GM18870 (cell line): ENCODE measurements at regions not wholly inside any gene's neighbourhood (a gene's known extent, or its start where the extent isn't known, plus 50 kb on each side); places are given as distances from the start of the nearest gene placed in this dataset.

Experiments used
- ATAC-seq: cut with Tn5 transposase; IDR thresholded peaks from one replicate; pipeline ENCODE4 v1.9.1; 2021; ENCODE audit warnings: moderate library complexity; ENCODE audit not compliant: unreplicated experiment

DNA sequence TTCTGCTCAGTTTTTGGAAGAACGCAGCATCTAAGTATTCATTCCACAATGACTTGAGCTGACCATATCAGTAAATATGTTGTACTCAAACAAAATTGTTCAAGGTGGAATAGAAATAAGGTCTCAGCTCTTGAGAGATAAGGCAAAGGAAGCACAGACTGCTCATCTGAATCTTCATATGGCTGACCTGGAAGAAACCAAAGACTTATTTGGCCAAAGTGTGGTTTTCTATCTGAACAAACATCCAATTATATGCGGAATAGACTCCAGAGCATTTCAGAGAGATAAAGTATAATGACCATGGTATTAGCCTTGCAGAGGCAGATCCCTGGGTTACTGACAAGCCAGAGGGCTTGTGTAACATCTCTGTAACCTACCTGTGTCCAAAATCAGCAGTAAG, 308.7 kb downstream of the CD83 start:
- ATAC-seq: no peak

DNA sequence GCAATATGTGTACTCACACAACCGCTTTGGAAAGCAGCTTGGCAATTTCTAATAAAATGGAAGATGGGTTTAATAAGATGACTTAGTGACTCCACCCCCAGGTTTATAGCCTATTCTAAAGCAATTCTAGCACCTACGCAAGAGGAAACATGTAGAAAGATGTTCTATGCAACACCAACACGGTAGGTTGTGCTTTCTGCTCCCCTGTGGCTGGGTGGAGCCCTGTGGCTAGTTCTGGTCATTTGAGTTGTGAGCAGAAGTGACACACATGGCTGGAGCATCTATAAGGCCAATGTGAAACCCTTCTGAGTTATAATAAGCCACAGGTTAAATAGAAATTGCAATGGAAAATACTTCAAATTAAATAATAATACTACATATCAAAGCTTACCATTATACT, 310.7 kb downstream of the CD83 start:
- ATAC-seq: no peak

DNA sequence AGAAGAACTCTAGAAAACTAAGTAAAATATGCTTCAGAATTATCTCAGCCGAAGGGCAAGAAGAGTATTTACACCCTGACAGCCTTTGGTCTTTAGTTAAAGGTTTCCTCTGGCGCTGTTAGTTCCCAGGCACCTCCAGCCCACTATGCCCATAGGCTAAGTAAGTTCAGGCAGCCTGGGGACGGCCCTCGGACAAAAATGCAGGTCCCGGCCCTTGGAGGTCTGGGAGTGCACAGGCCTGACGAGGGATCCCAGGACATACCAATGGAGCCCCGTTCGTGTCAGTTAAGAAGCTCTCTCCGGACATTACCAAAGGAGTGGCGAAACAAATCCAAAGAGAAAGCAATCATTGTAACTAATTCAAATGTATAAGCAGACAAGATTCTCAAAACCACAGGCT, 311.8 kb downstream of the CD83 start:
- no peak for ATAC-seq

DNA sequence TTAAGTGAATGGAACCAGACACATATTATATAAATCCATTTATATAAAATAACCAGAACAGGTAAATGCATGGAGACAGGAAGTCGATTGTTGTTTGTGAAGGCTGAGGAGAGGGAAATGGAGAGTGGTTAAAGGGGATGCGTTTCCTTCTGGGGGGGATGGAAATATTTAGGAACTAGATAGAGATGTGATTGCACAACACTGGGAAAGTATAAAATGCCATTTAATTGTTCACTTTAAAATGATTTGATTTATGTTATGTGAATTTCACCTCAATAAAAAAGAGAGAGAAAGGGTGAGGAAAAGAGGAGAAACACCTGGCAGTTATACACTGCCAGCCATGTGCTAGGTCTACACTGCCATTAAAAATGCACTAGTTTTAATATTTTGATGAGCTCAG, 312.6 kb downstream of the CD83 start:
- no peak for ATAC-seq

DNA sequence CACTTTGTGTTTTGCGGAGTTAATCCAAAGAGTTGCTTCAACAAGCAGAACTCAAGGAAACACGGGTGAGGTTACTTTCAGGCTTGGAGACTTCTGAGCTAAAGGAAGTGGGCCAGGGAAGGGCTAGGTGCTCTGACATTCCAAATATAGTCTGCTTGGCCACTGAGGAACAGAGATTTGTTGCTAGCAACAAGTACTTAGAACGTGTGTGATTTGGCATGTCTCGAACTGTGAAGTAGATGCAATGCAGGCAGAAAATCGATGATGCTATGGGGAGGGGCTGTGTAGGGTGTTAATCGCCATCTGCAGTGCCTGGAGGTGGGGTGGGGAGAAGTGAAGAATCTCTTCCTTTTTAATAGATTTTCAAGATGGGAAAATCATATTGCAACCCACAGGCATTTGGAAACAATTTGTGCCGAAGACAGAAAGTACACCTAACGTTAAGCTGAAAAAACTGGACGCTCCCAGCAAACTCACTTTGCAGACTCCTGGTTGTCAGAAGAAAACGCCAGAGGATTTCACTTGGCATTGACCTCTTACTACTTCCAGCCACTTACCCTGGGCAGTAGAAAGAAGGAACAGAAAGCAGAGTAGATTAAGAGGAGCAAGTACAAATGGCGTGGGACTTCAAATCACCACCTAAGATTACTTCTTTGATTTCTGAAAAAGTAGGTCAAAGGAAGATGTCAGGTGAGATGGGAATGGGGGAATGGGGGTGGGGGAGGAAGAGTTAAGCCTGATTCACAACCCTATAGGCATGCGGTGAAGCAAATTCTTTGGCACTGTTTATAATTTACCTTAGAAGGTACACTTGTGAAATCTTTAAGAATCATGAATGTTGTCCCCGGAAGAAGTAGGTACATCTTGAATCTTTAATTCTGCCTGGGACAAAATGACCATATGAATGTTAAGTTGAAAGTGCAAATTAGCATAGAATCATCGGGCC, 314.1 kb downstream of the CD83 start:
- ATAC-seq: no peak

DNA sequence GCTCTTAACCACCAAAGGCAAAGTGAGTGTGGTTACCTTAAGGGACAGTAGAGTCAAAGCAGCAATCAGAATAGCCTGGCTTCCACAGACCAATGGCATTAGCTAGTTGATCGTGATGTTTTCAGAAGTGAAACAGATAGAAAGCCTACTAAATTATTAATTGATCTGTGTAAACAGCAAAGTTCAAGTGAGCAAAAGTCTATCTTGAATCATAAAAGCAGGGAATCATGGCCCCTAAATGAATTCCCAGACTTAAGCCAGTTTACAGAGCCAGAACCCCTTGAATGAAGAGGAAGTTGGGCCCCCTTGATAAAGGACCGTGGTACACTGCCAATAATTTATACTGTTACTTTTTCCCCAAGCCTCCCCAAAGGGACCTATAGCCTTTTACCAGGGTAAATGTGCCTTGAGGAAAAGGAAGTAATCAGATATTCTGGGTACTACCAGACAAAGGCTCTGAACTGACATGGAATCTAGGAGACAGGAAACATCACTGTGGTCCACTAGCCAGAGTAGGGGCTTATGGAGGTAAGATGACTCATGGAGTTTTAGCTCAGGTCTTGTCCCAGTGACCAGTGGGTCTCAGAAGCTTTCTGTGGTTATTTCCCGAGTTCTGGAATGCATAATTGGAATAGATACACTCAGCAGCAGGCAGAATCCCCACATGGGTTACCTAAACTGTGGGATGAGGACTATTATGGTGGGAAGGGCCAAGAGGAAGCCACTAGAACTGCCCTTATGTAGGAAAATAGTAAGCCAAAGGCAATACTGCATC, 317.5 kb downstream of the CD83 start:
- no peak for ATAC-seq

DNA sequence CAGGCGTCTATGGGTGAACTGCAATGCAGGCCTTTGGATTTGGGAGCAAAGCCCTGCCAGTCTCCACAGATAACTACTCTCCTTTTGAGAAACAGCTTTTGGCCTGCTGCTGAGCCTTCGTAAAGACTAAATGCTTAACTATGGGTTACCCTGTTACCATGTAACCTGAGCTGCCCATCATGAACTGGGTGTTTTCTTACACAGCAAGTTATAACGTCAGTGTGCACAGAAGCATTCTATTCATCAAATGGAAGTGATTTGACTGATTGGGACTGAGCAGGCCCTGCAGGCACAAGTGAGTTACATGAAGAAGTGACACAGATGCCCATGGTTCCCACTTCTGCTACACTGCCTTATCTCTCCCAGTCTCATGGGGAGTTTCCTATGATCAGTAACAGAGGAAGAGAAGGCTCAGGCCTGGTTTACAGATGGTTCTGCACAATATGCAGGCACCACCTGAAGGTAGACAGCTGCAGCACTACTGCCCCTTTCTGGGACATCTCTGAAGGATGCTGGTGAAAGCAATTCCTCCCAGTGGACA, 319.1 kb downstream of the CD83 start:
- ATAC-seq: no peak

DNA sequence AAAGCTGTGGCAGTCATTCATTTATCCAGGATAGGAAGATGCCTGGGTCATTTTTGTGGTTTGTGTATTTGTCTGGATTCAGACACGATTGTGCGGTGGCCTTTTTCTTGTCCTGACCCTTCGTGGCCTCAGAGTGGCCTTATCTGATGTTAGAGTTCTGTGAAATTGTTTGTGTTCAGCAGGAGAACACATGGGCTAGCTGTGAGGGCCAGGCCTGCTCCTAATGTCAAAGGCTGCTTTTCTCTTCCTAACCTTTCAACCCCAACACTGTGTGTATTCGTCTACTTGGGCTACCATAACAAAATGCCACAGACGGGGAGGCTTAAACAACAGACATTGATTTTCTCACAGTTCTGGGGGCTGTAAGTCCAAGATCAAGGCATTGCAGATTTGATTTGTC, 321.8 kb downstream of the CD83 start:
- ATAC-seq: no peak

DNA sequence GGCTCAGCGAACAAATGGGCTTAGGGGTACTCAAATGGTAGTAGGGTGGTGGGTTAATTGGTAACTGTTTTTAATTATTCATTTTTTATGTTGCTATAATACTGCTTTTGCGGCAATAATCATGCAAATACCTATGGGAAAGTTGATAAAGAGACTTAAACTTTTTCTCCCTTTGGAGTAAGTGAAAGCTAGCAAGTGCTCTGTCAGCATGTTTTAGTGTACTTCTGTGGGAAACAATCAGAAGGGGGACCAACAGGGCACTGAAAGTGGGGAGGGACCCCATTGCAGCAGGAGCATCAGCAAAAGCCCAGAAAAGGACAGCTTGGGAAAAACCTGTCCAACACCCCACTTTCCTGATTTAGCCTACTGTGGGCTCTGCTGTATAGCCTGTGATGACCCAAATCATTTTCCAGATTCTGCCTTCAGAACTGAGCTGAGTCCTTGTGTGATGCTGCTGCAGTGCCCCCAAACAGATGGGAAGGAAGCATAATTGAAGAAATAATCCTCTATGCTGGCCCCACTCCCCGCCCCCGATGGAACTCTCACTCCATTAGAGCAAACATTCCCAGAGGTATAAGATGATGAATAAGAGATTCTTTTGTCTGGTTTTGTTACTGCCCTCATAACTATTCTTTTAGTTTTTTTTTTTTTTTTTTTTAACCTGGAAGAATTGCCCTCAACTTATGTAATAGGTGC, 322.8 kb downstream of the CD83 start:
- no peak for ATAC-seq

DNA sequence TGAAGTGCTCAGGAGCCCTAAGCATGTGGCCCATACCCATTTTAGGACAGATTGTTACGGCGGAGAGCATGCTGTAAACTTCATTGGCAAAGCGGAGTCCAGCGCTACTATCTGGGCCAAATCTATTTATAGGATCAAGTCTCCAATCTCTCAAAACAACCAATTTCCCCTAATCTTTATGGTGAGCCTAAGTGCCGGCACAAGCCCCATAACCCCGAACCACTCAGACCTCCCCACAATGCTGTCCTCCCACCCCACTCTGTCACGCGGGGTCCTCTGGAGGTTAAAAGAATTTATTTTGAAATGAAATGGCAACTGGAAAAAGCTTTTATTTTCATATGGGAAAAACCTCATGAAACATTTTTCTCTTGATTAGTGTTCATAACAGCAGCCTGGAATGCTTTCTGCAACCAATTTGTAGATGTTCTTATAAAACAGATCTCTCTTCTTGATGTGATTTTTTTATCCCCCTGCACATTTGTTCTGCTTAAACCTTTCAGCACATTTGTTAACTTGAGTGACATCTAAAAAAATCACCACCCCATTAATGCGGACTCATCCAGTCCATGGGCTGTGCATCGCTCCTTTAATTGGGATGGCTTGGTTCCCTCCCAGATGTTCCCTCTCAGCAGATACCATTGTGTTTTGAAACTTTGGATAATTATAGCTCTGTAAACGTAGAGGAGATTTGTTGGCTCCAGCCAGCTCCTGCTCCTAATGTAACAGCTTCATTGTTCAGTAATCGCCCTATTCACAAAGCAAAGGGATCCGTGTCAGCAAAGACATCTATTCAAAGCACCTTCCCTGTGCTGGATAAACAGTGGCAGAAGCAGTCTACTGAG, 323.6 kb downstream of the CD83 start:
- ATAC-seq: no peak

DNA sequence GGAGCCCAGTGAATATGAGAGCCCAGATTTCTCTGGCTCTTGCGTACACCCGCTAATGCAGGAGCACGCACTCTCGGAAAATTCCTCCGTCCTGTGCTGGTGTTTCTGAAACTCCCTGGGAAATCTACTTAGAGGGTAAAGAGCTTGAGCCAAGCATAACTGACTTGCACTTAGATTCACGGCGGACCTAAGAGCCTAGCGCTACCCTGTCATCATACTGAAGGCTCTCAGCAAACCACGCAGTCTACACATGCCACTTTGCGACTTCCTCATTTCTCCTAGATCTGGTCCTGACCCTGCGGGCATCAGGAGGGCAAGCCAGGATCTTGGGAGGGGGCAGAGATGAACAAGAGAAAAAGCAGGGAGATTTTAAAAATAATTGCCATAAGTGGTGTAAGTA, 324.7 kb downstream of the CD83 start:
- no peak for ATAC-seq

DNA sequence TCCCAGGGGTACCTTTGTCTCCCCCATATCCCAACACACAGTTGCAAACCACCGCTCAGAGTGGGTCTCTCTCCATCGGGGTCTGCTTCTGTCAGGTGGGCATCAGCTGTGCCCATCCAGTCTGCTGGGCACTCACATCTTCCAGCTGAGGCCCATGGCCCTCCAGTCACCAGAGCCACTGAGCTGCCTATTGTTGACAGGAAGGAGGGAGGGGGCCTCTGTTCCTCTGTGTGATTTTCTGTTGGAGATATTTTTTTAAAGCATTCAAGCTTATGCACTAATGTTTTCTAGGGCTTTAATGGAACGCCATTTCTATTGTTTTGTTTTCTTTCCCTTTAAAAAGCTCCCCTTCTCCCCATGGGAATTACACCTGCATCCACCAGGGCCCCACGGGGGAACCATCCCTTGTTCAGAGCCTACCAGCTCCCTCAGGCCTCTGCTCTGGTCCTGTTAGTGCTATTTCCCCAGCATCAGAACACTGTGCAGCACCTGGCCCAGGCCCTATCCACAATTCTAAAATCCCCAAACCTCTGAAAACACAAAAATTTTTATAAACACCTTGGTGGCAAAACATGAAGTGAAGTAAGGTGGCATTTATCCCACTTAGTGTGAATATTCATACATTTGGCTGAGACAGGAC, 326.2 kb downstream of the CD83 start:
- no peak for ATAC-seq

DNA sequence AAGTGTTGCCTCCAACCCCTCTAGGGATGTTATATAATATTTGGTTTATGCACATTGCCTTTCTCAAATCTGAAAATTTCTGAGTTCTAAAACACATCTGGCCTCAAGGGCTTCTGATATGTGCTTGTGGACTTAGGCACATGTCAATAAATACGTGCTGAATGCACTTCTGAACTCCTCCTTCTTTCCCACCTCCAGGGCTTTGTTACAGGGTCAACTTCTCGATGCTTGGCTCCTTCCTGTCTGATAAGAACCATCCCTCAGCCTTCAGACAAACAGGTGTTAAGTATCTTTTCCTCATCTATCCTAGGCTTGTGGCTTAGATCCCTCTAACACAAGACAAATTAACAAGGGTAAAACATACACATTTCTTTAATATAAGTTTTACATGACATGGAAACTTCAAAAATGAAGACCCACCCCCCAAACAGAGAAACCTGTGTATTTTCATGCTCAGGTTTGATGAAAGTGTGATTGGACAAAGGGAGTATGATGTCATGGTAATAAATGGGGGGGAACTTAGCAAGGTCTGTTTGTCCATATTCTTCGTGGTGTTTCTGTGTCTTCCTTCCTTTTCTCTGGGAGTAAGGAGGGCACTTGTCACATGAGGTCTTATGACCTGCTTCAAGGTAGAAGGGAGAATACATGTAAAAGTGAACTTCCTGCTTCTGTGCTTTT, 326.9 kb downstream of the CD83 start:
- ATAC-seq: no peak

DNA sequence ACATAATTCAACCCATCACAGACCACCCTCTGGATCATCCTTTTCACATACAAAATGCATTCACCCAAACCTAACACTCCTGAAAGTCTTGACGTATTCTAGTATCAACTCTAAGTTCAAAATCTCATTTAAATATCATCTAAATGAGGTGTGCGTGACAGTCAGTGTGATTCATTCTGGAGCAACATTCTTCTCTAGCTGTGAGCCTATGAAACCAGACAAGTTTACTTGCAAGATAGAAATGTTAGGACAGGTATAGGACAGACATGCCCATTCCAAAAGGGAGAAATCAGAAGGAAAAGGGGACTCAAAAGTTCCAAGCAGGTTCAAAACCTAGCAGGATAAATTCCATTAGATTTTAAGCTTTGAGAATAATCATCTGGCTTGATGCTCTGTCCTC, 329.7 kb downstream of the CD83 start:
- ATAC-seq: no peak

DNA sequence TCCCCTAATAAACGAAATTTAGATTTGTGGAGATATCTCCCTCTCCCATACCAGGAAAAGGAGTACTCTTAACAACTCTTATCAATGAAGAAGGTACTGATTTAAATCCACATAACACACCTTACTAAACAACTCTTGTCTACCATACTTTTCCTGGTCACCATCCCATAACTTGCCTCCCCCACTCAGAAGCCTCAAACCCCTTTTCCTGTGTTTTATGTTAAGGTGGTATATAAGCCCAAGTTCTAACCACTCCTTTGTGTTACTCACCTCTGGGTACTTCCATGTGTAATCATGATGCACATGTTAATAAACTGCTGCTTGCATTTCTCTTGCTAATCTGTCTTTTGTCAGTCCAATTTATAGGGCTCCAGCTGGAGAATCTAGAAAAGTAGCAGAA, 330.7 kb downstream of the CD83 start:
- no peak for ATAC-seq

DNA sequence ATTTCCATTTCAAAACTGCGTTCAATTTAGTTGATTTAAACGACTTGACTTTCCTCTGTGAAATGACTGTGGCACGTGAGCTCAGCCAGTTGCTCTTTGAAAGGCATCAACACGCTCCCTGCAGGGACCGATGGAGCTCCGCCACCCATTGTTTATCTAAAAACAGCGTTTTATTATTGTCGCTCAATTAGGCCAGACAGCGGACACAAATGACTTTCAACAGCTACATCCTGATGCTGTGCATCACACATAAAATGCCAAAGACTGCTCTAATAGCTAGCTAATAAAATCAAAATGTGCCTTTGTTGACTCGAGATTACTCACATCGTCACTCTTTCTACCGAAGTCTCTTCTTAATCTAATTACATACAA, 332.5 kb downstream of the CD83 start:
- ATAC-seq: no peak

DNA sequence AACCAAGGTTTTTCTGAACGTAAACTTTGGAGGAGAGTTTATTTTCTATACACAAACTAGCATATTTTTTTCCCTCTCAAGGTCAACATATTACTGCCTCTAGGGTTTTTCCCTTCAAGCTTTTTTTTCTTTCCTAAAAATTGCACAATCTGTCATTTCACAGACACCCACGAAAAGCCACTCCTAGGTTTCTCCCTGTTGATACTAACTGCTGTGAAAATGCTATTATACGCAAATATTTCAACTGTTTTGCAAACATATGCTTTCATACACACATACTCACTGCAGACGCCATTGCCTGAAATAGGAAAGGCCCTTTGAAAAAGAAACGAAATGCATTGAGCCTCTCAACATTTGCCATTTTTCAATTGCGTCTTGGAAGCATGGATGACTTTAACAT, 333.0 kb downstream of the CD83 start:
- ATAC-seq: no peak

DNA sequence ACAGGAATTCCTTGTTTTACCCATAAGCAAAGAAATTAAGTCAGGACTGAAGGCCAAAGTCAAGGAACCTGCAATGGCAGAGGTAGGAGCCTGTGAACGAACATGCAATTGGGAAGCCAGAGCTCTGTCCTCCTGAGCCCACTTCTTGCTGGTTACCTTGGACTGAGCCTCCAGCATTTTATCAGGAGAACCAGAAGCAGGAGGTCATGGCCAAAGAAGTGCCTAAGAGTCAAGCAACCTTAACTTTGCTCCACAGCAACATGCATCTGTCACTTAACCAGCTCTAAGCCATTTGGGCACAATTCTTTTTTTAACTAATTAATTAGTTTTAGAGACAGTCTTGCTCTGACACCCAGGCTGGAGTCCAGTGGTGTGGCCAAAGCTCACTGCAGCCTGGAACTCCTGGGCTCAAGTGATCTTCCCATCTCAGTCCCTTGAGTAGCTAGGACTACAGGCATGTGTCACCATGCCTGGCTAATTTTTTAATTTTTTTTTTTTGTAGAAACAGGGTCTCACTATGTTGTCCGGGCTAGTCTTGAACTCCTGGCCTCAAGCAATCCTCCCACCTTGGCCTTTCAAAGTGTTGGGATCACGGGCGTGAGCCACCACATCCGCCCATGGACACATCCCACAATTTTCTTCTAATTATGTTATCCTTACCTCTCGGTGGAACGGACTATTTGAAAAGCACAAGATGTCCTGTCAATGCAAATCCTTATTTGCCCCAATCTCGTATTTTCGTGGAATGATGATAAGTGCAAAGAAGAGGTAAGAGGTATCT, 334.2 kb downstream of the CD83 start:
- no peak for ATAC-seq
